Activated CD4-positive, CD25-positive, alpha-beta regulatory T cell (primary cell): ENCODE measurements at regions not wholly inside any gene's neighbourhood (a gene's known extent, or its start where the extent isn't known, plus 50 kb on each side); places are given as distances from the start of the nearest gene placed in this dataset.
"Not testable (repeated sequence)": the region's sequence is repeated elsewhere in the genome, so short reads cannot be mapped to it uniquely, and the experiment has no call there.

Experiments used
- DNase-seq, 4 experiments: peaks; one replicate each; lab custom pipeline; 2025; lab: John Stamatoyannopoulos, UW

DNA sequence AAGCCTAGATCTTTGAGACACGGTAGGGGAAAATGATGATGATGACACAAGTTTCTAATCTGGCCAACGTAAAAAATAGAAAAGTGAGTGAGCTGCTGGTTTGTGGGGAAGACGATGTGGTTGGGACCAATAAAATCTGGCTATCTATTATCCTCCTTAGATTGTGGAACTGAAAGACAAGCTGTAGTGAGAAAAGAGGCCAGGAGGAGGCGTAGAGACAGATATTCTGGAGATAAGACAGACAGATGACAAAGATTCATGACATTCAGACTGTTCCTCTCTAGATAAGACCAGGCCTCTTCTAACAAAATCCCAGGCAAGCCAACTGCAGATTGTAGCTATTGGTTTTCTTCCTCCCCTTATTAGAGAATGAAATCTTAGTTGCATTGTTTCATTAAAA lies 376.3 kb upstream of the UBE2E3 start:
- no peak for DNase-seq

DNA sequence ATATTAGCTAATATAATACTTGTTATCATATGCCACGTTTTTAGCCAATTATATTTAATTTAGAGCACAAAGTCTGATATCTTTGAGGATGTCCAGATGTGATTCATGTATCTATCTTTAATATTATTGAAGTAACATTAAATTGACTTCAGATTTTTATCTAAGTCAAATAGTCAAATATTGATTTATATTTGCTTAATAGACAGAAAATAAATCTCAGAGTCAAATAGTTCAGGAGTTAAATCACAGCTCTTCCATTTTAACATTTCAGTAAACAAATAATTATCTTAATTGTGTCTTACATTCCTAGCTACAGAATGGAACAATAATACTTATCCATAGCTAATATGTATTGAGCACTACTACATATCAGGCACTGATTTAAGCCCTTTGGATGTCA lies 379.4 kb upstream of the UBE2E3 start:
- DNase-seq, result no peak

DNA sequence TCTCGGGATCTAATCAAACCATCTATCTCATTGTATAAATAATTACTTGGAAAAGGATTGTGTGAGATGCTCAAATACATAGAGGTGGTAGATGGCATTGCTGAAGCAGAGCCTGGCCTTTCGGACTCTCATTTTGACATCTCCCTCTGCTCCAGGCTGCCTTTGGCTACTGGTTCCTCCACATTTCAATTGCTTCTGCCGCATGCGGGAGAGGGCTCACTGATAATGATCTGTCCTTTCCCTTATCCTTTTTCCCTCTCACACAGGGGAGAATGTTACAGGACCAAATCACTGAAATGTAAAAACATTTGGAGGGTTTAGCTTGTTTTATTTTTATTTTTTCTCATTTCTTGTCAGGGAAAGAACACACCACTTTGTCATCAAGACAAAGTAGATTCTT lies 380.6 kb upstream of the UBE2E3 start:
- DNase-seq, result no peak

DNA sequence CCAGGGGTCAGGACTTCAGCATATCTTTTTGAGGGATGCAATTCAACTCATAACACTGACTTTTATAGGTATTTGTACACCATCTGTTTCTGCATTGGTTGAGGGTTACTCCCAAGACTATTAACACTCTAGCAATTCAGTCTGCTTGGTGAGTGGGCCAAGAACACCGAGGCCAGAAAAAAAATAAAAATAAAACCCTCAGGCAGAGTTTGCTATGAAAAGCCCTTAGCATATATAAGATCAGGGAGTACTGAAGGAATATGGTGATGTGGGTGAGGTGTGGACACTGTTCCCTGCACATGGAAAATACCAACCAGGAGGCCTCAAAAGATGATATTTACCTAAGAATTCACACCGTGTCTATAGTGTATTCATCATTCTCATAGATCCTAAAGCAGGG lies 383.2 kb upstream of the UBE2E3 start:
- DNase-seq, result no peak

DNA sequence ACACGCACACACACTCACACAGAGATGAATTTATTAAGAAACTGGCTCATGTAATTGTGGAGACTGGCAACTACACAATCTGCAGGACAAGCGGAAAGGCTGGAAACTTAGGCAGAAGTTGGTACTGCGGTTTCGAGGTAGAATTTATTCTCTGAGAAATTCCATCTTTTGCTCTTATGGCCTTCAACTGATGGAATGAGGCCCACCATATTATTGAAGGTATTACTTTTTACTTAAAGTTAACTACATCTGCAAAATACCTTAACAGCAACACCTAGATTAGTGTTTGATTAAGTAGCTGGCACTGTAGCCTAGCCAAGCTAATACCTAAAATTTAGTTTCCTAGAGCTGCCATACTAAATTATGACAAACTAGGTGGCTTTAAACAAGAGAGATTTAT lies 384.0 kb upstream of the UBE2E3 start:
- DNase-seq, result no peak

DNA sequence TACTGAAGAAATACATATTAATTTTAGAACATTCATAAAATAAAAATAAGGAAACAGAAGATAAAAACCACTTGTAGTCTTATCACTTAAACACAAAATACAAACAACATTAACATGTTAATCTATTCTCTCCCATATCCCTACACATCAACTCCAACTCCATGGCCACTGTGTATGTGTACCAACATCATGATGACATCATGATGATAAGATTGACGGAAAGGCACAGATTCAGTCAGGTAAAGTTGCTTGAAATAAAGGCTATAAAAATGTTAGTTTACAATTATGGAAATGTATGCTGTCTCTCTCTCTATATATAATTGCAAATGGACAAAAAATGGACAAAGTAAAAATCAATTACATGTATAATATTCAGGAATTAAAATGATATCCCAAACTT lies 388.5 kb upstream of the UBE2E3 start:
- DNase-seq, result no peak

DNA sequence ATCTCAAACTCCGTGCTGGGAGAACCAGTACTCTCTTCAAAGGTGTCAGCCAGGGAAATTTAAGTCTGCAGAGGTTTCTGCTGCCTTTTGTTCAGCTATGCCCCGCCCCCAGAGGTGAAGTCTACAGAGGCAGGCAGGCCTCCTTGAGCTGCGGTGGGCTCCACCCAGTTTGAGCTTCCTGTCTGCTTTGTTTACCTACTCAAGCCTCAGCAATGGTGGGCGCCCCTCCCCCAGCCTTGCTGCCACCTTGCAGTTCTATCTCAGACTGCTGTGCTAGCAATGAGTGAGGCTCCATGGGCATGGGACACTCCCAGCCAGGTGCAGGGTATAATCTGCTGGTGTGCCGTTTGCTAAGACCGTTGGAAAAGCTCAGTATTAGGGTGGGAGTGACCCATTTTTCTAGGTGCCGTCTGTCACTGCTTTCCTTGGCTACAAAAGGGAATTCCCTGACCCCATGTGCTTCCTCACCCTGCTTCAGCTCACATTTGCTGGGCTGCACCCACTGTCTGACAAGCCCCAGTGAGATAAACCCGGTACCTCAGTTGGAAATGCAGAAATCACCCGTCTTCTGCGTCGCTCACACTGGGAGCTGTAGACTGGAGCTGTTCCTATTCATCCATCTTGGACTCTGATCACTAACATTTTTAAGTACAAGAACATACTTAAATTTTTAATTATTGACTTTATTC lies 389.2 kb upstream of the UBE2E3 start:
- not testable (repeated sequence) for DNase-seq

DNA sequence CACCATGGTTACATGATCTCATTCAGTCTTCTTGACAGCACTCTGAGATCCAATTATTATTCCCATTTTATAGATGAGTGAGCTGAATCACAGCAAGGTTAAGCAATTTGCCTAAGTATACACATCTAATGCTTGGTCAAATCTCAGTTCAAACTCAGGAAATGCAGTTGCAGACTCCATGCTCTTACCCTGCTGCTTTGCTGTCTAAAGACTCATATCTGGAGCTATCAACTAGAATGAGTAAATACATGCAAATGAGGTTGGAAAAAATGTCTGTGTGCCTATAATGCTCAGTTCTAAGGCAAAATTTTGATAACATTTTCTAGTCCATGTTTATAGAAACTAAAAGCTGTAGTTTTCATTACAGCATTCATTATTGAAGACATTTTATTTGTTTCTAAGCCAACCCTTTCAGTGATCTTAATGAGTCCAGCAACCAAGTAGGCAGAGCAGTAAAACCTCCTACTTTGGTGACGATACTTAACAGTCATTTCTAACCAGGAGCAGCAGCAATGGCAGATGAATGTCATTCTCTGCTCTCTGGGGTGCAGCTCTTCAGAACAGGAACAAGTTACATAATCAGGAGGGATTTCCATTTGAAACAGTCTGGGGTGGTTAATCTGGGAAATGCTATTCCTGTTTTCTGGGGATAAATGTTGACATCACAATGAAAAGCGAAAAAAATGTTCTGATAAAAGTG lies 396.8 kb upstream of the UBE2E3 start:
- no peak for DNase-seq

DNA sequence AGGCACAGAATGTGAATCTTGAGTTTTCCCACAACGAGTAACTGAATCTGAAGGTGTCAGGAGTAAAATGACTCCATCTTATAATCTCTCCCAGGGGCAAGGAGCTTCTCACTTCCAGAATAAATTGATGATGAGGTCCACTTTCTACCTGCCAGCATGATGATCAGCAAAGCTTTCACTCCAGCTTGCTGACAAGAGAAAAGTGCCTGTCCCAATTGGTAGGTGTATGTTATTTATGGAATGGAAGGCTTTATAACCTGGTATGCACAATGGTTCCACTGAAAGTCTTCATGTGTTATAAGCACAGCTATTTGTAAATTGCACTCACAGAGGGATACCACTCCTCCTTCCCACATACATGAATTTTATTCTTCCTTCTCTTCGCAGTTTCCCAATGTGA lies 401.0 kb upstream of the UBE2E3 start:
- DNase-seq, result no peak

DNA sequence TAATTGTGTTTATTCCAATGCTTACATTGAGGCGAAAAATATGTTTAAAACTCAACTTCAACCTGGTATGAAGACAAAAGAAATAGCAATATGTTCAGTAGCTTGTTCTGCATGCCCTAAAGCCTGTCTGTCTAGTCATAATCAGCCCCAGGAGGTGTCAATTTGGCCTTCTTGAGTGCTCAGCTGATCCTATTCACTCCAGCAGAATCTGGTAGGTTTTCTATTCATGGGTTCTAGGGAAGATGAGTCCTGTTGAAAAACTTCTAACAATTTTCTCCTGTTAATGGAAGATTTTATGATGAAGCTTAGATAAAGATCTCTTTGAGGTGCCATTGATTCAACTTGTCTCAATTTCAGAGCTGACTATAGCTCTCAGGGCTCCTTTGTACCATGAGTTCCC lies 402.0 kb upstream of the UBE2E3 start:
- no peak for DNase-seq

DNA sequence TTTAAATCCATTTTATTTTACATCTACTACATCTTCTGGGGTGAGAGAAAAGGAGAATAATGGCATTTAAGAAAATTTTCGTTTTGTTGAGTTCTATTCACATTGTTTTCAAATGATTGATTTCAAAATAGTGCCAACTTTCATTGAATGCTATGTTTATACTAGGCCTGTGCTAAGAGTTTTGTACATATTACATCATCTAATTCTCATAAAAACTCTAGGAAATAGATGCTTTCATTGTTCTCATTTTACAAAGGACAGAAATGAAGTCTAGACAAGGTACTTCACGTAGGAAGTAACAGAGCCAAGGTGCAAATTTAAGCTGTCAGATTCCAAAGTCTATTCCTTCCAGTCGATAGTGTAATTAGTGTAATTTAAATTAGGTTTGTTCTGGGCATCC lies 402.8 kb upstream of the UBE2E3 start:
- no peak for DNase-seq

DNA sequence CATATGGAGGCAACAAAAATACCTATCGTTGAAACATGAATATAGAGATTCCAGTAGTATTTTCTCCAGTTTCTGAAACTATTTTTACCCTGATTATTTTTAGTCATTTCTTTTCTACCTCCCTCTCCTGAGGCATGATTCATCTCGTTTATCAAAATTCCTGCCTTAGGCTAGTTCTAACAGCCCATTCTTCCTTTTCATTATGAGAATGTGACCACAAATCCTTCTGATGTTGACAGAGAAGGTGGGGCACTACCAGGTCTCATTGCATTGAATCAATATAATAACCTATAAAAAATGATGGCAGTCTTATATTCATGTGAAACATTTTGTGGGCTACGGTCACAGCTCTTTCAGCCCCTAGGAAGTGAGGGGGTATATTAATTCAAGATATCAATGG lies 406.5 kb upstream of the UBE2E3 start:
- DNase-seq, result no peak

DNA sequence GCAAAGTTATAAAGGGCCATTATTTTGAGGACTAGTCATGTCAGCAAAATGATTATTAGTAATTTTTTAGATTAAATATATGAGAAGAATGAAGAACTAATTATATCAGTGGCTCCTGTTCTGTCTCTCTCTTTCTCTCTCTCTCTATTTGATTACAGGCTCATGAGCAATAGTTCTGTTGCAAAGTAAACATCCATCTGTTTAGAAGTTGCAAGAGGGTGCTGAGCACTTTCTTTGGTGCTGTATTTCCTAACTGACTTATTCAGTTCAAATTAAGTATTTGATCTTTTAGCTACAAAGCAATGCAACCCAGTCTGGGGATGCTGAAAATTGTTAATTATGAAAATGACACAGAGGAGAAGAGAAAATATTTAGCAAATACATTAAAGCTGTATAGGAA lies 408.1 kb upstream of the UBE2E3 start:
- no peak for DNase-seq

DNA sequence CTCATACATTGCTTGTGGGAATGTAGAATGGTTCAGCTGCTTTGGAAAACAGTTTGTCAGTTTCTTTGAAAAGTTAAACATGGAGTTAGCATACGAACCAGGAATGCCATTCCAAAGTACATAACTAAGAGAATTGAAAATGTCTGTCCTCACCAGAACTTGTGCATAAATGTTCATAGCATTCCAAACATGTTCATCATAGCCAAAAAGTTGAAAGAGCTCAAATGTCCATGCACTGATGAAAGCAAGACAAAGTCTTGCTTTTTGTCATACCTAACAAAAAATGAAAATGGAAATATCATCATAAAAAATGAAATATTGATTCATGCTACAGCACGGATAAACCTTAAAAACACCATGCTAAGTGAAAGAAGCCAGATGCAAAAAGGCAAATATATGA lies 408.8 kb upstream of the UBE2E3 start:
- DNase-seq, result no peak

DNA sequence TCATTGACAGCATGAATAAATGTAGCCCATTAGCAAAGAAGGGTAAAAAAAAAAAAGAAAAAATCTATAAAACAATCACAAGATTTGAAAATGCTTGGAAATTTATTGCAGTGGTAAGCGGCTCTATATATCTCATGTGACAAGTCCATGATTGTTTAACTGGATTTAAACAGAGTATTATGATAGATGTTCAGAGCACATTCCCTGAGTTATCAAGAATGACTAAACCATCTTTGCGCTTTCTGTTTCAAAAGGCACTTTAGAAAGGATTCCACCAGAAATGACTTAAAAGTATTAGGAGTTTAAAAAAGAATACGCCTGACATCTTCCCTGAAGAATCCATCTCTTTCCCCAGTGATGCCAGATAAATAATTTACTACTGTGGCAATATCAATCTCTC lies 409.5 kb upstream of the UBE2E3 start:
- no peak for DNase-seq

DNA sequence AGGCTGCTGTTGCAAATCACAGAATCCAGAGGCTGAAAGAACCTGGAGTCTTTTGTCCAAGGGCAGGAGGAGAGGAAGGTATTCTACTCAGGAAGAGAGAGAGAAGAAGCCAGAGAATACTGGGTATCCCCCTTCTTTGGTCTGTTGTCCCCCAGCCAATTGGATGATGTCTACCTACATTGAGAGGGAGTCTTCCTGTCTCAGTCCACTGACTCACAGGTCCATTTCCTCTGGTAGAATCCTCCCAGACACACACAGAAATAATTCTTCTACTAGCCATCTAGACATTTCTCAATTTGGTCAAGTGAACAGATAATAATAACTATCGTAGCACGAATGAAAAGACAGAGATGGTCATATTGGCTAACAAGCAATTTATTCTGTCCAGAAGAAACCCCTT lies 416.4 kb upstream of the UBE2E3 start:
- DNase-seq, result no peak

DNA sequence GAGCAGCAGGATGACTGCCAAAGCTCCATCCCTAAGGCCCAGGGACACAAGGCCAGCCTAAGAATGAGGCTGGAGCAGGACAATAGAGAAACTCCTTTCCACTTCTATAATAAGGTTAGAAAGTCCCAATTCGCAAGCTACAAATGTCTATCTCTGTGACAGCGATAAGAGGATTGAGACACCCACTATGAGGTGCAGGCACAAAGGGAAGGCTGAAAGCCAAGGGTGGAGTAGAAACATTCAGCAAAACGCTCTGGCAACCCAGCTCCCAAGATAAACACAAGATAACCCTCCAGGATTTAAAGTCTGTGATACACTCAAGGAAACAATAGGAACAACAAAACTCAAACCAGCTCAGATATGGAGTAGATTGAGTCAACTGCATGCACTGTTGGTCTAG lies 418.0 kb upstream of the UBE2E3 start:
- no peak for DNase-seq

DNA sequence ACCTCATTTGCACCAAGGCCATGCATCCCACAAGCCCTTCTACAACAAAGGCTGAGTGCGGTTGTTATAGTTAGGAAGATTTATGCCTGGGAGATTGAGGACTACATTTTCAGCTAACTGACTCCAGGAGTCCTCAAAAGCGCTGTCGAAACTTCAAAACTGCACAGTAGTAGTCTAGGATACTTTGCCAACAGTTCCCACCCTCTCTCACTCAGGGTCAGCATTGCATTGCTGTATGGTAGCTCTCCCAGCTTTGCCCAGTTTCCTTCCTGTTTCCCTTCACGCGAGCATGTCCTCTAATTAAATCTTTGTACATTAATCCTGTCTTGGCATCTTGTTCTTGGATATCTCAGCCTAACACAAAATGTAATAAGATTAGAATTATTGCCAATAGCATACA lies 420.6 kb upstream of the UBE2E3 start:
- DNase-seq, result no peak

DNA sequence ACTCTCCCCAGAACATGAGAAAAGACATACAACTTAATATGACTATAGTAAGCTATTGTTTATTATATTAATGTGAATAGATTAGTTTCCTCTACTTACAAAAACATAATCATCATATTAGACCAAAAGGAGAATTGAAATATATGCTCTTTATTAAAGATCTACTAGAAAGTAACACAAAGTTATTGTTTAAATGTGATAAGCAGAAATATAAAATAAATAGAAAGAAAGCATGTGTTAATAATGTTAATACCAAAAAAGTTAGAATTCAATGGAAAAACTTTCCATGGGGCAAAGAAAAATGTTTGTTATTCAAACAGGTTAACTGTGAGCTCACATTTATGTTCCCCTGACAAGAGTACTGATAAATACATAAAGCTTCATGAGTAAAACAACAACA lies 421.4 kb upstream of the UBE2E3 start:
- DNase-seq, result no peak

DNA sequence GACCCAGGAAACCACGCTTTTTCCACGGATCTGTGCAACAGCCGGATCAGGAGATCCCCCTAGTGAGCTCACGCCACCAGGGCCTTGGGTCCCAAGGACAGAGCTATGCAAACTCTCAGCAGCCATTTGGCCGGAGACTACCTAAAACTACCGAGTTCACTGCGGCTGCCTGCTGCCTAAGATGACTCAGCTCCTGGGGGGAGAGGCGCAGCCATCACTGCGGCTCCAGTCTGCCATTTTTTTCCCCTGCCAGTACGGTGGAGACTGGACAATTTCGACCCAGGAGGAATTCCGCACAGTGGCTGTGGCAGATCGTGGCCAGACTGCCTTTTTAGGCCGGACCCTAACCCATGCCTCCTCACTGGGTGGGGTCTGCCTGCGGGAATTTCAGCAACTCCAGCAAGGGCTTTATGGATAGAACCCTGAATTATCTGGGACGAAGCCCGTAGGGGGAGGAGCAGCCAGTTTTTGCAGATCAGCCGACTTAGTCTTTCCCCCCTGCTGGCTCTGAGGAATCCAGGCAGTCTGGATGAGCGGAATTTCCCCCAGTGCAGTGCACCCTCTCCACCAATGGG lies 424.9 kb upstream of the UBE2E3 start:
- DNase-seq, result no peak

DNA sequence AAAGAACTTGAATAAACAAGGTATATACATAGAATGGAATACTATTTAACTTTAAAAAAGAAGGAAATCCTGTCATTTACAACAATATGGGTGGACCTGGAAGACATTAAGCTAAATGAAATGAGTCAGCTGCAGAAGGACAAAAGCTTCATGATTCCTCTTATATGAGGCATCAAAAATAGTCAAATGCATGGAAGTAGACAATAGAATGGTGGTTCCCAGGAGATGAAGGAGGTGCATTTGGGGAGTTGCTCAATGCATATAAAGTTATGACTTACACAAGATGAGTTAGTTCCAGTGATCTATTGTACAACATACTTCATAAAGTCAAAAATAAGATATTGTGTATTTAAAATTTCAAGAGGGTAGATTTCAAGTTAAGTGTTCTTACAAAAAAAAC lies 426.1 kb upstream of the UBE2E3 start:
- no peak for DNase-seq

DNA sequence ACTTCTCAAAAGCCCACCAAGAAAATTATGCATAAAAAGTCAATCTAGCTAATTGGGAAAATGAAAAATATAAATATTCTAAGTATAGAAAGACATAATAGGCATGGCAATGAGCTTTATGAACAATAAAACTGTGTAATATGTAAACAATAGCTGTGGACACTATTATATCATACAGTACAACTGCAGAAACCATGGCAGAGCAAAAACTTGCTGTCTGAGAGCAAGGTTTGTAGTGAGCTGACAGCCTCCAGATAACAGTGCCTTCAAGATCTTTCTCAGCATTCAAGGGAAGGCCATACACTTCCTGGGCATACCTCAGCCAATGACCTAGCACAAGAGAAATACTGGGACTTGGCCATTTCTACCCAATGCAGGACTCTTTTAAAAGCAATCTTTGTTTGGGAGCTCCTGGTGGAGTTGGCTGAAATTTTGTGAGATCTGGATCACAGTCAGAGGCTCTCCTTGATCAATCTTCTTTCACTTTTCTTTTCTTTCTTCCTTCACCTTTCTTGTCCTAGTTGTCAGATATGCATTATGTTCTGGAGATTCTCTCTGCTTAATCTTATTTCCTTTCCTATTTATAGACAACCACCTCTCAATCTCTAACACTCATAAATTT lies 427.2 kb upstream of the UBE2E3 start:
- no peak for DNase-seq

DNA sequence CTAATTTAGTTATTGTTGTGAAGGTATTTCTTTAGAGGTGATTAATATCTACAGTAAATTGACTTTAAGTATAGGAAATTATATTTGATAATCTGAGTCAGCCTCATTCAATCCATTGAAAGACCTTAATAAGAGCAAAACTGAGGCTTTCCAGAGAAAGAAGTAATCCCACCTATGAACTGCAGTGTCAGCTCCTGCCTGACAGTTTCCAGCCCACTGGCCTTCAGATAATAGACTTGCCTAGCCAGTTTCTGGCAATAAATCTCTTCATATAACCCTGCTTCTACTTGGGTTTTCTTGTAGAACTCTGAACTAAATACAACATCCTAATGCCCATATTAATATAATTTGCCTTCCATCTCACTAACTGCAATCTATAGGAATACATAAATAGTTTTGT lies 437.9 kb upstream of the UBE2E3 start:
- no peak for DNase-seq
